ENCODE measurements at regions not wholly inside any gene's neighbourhood (a gene's known extent, or its start where the extent isn't known, plus 50 kb on each side); places are given as distances from the start of the nearest gene placed in this dataset.

DNA sequence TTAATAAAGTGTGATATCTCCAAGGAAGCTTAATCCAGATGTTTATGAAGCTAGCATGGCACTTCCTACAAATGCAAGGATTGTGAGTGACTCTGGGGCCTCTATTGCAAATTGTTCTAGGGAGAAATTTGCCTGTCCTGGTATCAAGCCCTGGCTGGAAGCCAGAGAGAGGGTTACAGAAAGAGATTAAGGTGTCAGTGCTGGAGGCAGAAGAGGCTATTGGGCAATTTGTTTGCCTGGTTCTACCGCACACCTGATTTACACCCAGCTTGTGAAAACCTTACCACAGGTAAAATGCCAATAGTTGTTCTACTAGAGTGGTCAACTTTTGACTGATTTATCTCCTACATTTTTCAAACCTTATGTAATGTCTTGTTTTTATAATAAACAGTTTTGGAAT, 186.7 kb upstream of the FAT1 start:
- Mint-ChIP-seq H3K4me1 (peaks cover 8% of the 10 kb centered on the region in 2 experiments), H3K27ac (no peak overlapping the region), H3K27me3 (ENCODE audit: low read depth) (no peaks in the 10 kb centered on the region), H3K36me3 (ENCODE audit: insufficient read depth in 1 of 3, low read depth in 3 of 3) (peaks cover 0 to 5% (median 0%) of the 10 kb centered on the region in 3 experiments; a peak in 2 of 7 replicates), H3K4me3 (no peak overlapping the region), H3K9me3 (peaks cover 2 to 3% of the 10 kb centered on the region in 2 experiments; a peak in 1 of 5 replicates)
- Histone ChIP-seq H3K4me2 (ENCODE audit: insufficient read depth, insufficient read length, low read length) (no peak overlapping the region), H3T11ph (ENCODE audit: low read length) (no peak overlapping the region), H3K4me1 (ENCODE audit: insufficient read depth, low read length) (no peaks in the 10 kb centered on the region), H3K27ac (ENCODE audit: insufficient read length, low read depth, low read length) (no peak overlapping the region), H3K9me3 (ENCODE audit: control insufficient read depth, low read depth, low read length) (no peaks in the 10 kb centered on the region), H3K14ac (ENCODE audit: insufficient read depth, low read length) (no peak overlapping the region), H4K8ac (replicated peaks; ENCODE audit: insufficient read length, low read depth, low read length) (no peak overlapping the region), H2AFZ (ENCODE audit: low read length) (no peak overlapping the region), H3K79me1 (ENCODE audit: insufficient read depth, low read depth, low read length, poor library complexity, severe bottlenecking) (no peaks in the 10 kb centered on the region), H2BK12ac (ENCODE audit: insufficient read length, low read depth, low read length) (no peak overlapping the region), H3K9ac (ENCODE audit: extremely low read depth, insufficient read length, low read length) (no peak overlapping the region), H2BK15ac (ENCODE audit: low read depth, low read length) (no peak overlapping the region), H2BK120ac (ENCODE audit: low read depth, low read length, poor library complexity, severe bottlenecking) (no peak overlapping the region), H3K23me2 (ENCODE audit: insufficient read length, low read depth, low read length, poor library complexity, severe bottlenecking) (no peaks in the 10 kb centered on the region), H3K23ac (ENCODE audit: insufficient read length, low read depth, low read length) (no peak overlapping the region), H3K79me2 (ENCODE audit: insufficient read depth, low read length) (no peaks in the 10 kb centered on the region), H4K20me1 (ENCODE audit: control insufficient read depth, insufficient read depth, insufficient read length) (no peaks in the 10 kb centered on the region), H3K18ac (ENCODE audit: insufficient read length, low read depth, low read length) (no peak overlapping the region), H2BK5ac (ENCODE audit: insufficient read length, low read length) (no peak overlapping the region), H2AK5ac (ENCODE audit: insufficient read length, low read length) (no peak overlapping the region), H4K5ac (ENCODE audit: insufficient read length, low read depth, low read length) (no peak overlapping the region), H4K91ac (ENCODE audit: insufficient read length, low read depth, low read length) (no peak overlapping the region), H2BK20ac (ENCODE audit: low read depth, low read length, poor library complexity, severe bottlenecking) (no peak overlapping the region), H3K27me3 (ENCODE audit: insufficient read depth, low read length) (no peaks in the 10 kb centered on the region), H3K4ac (ENCODE audit: low read depth, low read length) (no peak overlapping the region), H3K56ac (ENCODE audit: insufficient read length, low read depth, low read length) (no peak overlapping the region)
- DNase-seq = no peak
- no CpG with 5 or more reads among the region's 1 CpG for WGBS (ENCODE audit: extremely low coverage, insufficient read length, low lambda C conversion rate)
- TF ChIP-seq, protein P1, sequence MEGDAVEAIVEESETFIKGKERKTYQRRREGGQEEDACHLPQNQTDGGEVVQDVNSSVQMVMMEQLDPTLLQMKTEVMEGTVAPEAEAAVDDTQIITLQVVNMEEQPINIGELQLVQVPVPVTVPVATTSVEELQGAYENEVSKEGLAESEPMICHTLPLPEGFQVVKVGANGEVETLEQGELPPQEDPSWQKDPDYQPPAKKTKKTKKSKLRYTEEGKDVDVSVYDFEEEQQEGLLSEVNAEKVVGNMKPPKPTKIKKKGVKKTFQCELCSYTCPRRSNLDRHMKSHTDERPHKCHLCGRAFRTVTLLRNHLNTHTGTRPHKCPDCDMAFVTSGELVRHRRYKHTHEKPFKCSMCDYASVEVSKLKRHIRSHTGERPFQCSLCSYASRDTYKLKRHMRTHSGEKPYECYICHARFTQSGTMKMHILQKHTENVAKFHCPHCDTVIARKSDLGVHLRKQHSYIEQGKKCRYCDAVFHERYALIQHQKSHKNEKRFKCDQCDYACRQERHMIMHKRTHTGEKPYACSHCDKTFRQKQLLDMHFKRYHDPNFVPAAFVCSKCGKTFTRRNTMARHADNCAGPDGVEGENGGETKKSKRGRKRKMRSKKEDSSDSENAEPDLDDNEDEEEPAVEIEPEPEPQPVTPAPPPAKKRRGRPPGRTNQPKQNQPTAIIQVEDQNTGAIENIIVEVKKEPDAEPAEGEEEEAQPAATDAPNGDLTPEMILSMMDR (conservative IDR thresholded peaks at IDR 0.05) = no peak
